ENCODE measurements at regions not wholly inside any gene's neighbourhood (a gene's known extent, or its start where the extent isn't known, plus 50 kb on each side); places are given as distances from the start of the nearest gene placed in this dataset.

DNA sequence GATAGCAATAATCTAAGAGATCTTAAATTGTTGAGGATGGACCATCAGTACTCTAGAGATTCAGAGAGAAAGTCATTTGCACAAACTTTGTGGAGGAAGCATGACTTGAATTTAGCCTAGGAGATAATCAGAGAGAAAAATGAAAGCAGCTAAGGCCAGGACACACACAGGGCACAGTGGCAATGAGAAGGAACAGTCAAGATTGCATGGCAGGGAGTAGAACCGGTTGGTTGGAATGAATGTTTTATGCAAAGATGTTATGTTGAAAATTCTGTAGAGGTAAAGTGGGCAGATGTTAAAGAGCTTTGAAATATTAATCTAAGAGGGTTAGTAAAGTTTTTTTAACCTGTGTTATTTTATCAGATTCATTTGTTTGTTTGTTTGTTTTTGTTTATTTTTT is 521.8 kb downstream of the GATA3 start:
- TF ChIP-seq, protein P1, sequence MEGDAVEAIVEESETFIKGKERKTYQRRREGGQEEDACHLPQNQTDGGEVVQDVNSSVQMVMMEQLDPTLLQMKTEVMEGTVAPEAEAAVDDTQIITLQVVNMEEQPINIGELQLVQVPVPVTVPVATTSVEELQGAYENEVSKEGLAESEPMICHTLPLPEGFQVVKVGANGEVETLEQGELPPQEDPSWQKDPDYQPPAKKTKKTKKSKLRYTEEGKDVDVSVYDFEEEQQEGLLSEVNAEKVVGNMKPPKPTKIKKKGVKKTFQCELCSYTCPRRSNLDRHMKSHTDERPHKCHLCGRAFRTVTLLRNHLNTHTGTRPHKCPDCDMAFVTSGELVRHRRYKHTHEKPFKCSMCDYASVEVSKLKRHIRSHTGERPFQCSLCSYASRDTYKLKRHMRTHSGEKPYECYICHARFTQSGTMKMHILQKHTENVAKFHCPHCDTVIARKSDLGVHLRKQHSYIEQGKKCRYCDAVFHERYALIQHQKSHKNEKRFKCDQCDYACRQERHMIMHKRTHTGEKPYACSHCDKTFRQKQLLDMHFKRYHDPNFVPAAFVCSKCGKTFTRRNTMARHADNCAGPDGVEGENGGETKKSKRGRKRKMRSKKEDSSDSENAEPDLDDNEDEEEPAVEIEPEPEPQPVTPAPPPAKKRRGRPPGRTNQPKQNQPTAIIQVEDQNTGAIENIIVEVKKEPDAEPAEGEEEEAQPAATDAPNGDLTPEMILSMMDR (IDR thresholded peaks at IDR 0.05) = no peak
- TF ChIP-seq POLR2A (IDR thresholded peaks at IDR 0.05) = no peak
